B cell (primary cell): ENCODE measurements at regions not wholly inside any gene's neighbourhood (a gene's known extent, or its start where the extent isn't known, plus 50 kb on each side); places are given as distances from the start of the nearest gene placed in this dataset.

Source experiments
- ATAC-seq: fragments of 200-7000 bp; cut with Tn5 transposase; one replicate; pipeline ENCODE4 v1.10.0; 2021; ENCODE audit warnings: low read depth, mild to moderate bottlenecking, moderate number of reproducible peaks, moderate library complexity
- CTCF ChIA-PET: fragments of 350-600 bp; sonication (Branson Sonifier 250); formaldehyde crosslinking; loops from one replicate; lab custom pipeline; 2021; ENCODE audit warnings: antibody characterized with exemption, inconsistent platforms; lab: Charles Lee
- POLR2A ChIA-PET: fragments of 350-600 bp; sonication (Branson Sonifier 250); formaldehyde crosslinking; loops from one replicate; lab custom pipeline; 2021; ENCODE audit warnings: antibody characterized with exemption; lab: Charles Lee
- DNase-seq: peaks from one replicate; pipeline ENCODE4 v3.0.0; 2013
- H2AFZ ChIP-seq: 2 replicates; pipeline ENCODE4 v1.6.1; 2012; ENCODE audit warnings: mild to moderate bottlenecking, low read depth, low read length; ENCODE audit not compliant: insufficient read depth, poor library complexity, severe bottlenecking
- H3K27ac ChIP-seq, 2 donors: 1 replicate in 1 of 2; 2 replicates in 1 of 2; pipeline ENCODE4 v1.5.1; 2012 to 2013; ENCODE audit warnings: low read length in 2 of 2, mild to moderate bottlenecking in 2 of 2, moderate library complexity in 1 of 2
- H3K27me3 ChIP-seq, 4 experiments: fragments of 200-600 bp in 1 of 4; sonication (generic) in 1 of 4; replicated peaks in 1 of 4; 1 replicate in 2 of 4; 2 replicates in 2 of 4; pipeline versions ENCODE4 v1.6.1 to v1.7.0; 2013 to 2016; ENCODE audit warnings: low read length in 3 of 4, mild to moderate bottlenecking in 2 of 4, mixed read lengths in 1 of 4, moderate library complexity in 1 of 4; ENCODE audit not compliant: insufficient read depth in 4 of 4, control insufficient read depth in 3 of 4; ENCODE audit errors: control extremely low read depth in 1 of 4
- H3K36me3 ChIP-seq, 2 experiments: replicated peaks in 1 of 2; 1 replicate in 1 of 2; 2 replicates in 1 of 2; pipeline versions ENCODE4 v1.6.1 to v1.7.1; 2013; ENCODE audit warnings: low read length in 1 of 2; ENCODE audit not compliant: insufficient read depth in 2 of 2, control insufficient read depth in 1 of 2; ENCODE audit errors: control extremely low read depth in 1 of 2, extremely low read depth in 1 of 2
- H3K4me1 ChIP-seq, 2 donors: fragments of 200-600 bp in 1 of 2; sonication (generic) in 1 of 2; 1 replicate in 1 of 2; 2 replicates in 1 of 2; pipeline versions ENCODE4 v1.5.1 to v1.6.1; 2013 to 2017; ENCODE audit warnings: low read length in 2 of 2; ENCODE audit not compliant: control insufficient read depth in 2 of 2, insufficient read depth in 2 of 2
- H3K4me2 ChIP-seq: replicated peaks from 2 replicates; pipeline ENCODE3; 2012; ENCODE audit warnings: mild to moderate bottlenecking, low read depth, low read length; ENCODE audit not compliant: poor library complexity, severe bottlenecking
- H3K4me3 ChIP-seq, 5 experiments: fragments of 200-600 bp in 1 of 5; sonication (generic) in 1 of 5; 1 replicate in 3 of 5; 2 replicates in 2 of 5; pipeline versions ENCODE4 v1.5.1 to v1.7.0; 2011 to 2016; ENCODE audit warnings: low read length in 4 of 5, mild to moderate bottlenecking in 4 of 5, low read depth in 2 of 5, control low read depth in 1 of 5, moderate library complexity in 1 of 5; ENCODE audit not compliant: insufficient read depth in 1 of 5; ENCODE audit errors: control extremely low read depth in 1 of 5, extremely low read depth in 1 of 5
- H3K79me2 ChIP-seq: fragments of 200-600 bp; sonication (generic); one replicate; pipeline ENCODE4 v1.6.0; 2016; ENCODE audit warnings: low read length; ENCODE audit not compliant: control insufficient read depth, insufficient read depth
- H3K9ac ChIP-seq: fragments of 200-600 bp; sonication (generic); 2 replicates; pipeline ENCODE4 v1.6.1; 2017; ENCODE audit warnings: mild to moderate bottlenecking, low read length, moderate library complexity
- H3K9me3 ChIP-seq, 3 donors: one replicate each; pipeline versions ENCODE4 v1.6.1 to v1.7.1; 2013; ENCODE audit warnings: low read length in 2 of 3; ENCODE audit not compliant: control insufficient read depth in 2 of 3, insufficient read depth in 1 of 3; ENCODE audit errors: control extremely low read depth in 1 of 3
- H4K20me1 ChIP-seq: 2 replicates; pipeline ENCODE4 v1.6.0; 2012; ENCODE audit warnings: mild to moderate bottlenecking, low read length; ENCODE audit not compliant: insufficient read depth, control insufficient read depth, poor library complexity, severe bottlenecking
- H3K27ac Mint-ChIP-seq: one replicate; pipeline ENCODE4 v1.8.0; 2021; ENCODE audit warnings: mixed read lengths
- H3K27me3 Mint-ChIP-seq: one replicate; pipeline ENCODE4 v1.8.0; 2021; ENCODE audit warnings: mixed read lengths
- H3K4me1 Mint-ChIP-seq: one replicate; pipeline ENCODE4 v1.8.0; 2021; ENCODE audit warnings: mixed read lengths
- H3K4me3 Mint-ChIP-seq: one replicate; pipeline ENCODE4 v1.8.0; 2021; ENCODE audit warnings: mixed read lengths
- H3K9me3 Mint-ChIP-seq: one replicate; pipeline ENCODE4 v1.8.0; 2022; ENCODE audit warnings: mixed read lengths; ENCODE audit not compliant: insufficient read depth
- CTCF ChIP-seq: fragments of 200-600 bp; IDR thresholded peaks from one replicate; pipeline ENCODE4 v1.8.0; 2022; ENCODE audit warnings: antibody characterized with exemption, mild to moderate bottlenecking
- EZH2 ChIP-seq: IDR thresholded peaks from 2 replicates; pipeline ENCODE4 v1.6.1; 2012; ENCODE audit warnings: borderline replicate concordance, low read depth, mild to moderate bottlenecking, moderate library complexity, low read length; ENCODE audit not compliant: insufficient read depth, poor library complexity, severe bottlenecking
- WGBS: methylation state at CpG from one replicate; pipeline ENCODE4 v1.1.5; 2013; ENCODE audit warnings: missing lambda C conversion rate; ENCODE audit not compliant: insufficient coverage; 5-methylcytosine and 5-hydroxymethylcytosine counted together
- intact Hi-C: fragments of 100-400 bp; cut with micrococcal nuclease; formaldehyde crosslinking; loops from one replicate; pipeline ENCODE4 v1.10.0; 2022

GRCh38 chr14:101055106-101055662 lies 151.7 kb upstream of the RTL1 start:
- WGBS = 93% methylated on average over 8 of the region's 15 CpGs
- ATAC-seq = no peak

More at GRCh38 chr14:101055106-101055662, 151.7 kb upstream of the RTL1 start:
- no peak for DNase-seq
- no peaks in the 10 kb centered on the region for H4K20me1 ChIP-seq
- Mint-ChIP-seq H3K9me3 (peaks cover 6% of the 10 kb centered on the region), H3K27ac (no peak overlapping the region), H3K4me1 (no peaks in the 10 kb centered on the region), H3K27me3 (no peaks in the 10 kb centered on the region), H3K4me3 (no peak overlapping the region)
- H3K79me2 ChIP-seq = no peaks in the 10 kb centered on the region
- ChIA-PET CTCF (no interaction called here), POLR2A (no interaction called here)
- H3K36me3 ChIP-seq = no peaks in the 10 kb centered on the region
- H3K27ac ChIP-seq = no peak overlapping the region
- TF ChIP-seq EZH2 (no peak), CTCF (no peak)
- H3K4me1 ChIP-seq = no peaks in the 10 kb centered on the region
- H2AFZ ChIP-seq = no peak overlapping the region
- intact Hi-C loops = no loop called here
- H3K4me2 ChIP-seq = no peak overlapping the region
- H3K27me3 ChIP-seq = no peaks in the 10 kb centered on the region
- H3K9ac ChIP-seq = no peak overlapping the region
- no peak overlapping the region for H3K4me3 ChIP-seq
- peaks cover 0 to 48% (median 3%) of the 10 kb centered on the region in 3 donors for H3K9me3 ChIP-seq
